ENCODE measurements at regions not wholly inside any gene's neighbourhood (a gene's known extent, or its start where the extent isn't known, plus 50 kb on each side); places are given as distances from the start of the nearest gene placed in this dataset.
A peak's percentile ranks its signal among the peaks of the same experiment; 100 is the strongest.

DNA sequence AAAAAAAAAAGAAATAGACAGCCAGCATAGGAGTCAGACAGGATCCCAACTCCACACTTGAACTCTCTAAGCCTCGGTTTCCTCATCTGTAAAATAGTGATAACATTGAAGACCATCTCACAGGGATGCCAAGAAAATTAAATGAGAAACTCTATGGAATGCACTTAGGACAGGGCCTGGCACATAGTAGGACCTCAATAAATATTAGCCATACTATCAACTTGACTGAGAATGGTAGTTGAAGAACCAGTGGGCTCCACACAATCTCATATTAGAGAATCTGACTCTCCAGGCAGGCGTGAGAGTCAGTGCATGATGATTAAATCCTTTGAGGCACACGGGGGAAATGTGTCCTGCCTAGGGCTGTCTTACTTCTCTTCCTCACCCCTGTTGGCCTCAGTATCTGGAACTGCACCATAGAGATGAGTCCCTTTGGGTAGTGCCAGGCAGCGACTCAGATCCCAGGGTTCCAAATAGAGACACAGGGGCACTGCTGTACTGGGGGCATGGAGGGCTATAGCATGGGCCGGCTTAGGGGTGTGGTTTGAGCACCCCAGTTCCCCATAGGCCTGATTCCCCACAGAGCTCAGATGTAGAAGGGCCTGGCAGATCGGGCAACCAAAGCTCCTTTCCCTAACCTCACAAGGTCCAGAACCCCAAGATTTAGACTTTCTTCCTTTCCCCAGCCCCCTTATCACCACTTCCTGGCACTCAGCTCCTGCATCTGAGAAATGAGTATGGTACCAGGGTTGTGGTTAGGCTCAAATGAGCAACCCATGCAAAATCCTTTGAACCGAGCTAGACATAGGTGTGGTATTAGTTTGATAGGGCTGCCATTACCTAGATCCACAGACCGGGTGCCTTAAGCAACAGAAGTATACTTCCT is 51.3 kb upstream of the CAB39 start:
- TF ChIP-seq POLR2A (IDR thresholded peaks at IDR 0.05) (no peak), EP300 (IDR thresholded peaks at IDR 0.05) (no peak), POLR2AphosphoS5 (IDR thresholded peaks at IDR 0.05) (no peak)
- TF ChIP-seq, protein P1, sequence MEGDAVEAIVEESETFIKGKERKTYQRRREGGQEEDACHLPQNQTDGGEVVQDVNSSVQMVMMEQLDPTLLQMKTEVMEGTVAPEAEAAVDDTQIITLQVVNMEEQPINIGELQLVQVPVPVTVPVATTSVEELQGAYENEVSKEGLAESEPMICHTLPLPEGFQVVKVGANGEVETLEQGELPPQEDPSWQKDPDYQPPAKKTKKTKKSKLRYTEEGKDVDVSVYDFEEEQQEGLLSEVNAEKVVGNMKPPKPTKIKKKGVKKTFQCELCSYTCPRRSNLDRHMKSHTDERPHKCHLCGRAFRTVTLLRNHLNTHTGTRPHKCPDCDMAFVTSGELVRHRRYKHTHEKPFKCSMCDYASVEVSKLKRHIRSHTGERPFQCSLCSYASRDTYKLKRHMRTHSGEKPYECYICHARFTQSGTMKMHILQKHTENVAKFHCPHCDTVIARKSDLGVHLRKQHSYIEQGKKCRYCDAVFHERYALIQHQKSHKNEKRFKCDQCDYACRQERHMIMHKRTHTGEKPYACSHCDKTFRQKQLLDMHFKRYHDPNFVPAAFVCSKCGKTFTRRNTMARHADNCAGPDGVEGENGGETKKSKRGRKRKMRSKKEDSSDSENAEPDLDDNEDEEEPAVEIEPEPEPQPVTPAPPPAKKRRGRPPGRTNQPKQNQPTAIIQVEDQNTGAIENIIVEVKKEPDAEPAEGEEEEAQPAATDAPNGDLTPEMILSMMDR (IDR thresholded peaks at IDR 0.05) = no peak
- WGBS, 2 donors = 63 to 84% methylated on average over 8 of the region's 8 CpGs
- Histone ChIP-seq H3K4me1 (peaks cover 0 to 5% (median 0%) of the 10 kb centered on the region in 4 donors), H3K27ac (peak overlapping the region in 1 of 4 donors; percentile 4), H3K36me3 (no peaks in the 10 kb centered on the region), H3K4me3 (no peak overlapping the region), H3K9me3 (no peaks in the 10 kb centered on the region), H3K27me3 (no peaks in the 10 kb centered on the region)
- no peak for DNase-seq
- intact Hi-C loops (cut with DNase I) = no loop called here
